HG03558 (cell line): ENCODE measurements at regions not wholly inside any gene's neighbourhood (a gene's known extent, or its start where the extent isn't known, plus 50 kb on each side); places are given as distances from the start of the nearest gene placed in this dataset.
A peak's percentile ranks its signal among the peaks of the same experiment; 100 is the strongest.
"Not testable (repeated sequence)": the region's sequence is repeated elsewhere in the genome, so short reads cannot be mapped to it uniquely, and the experiment has no call there.

ENCODE experiments used
- ATAC-seq: cut with Tn5 transposase; IDR thresholded peaks from one replicate; pipeline ENCODE4 v1.9.1; 2021; ENCODE audit warnings: moderate number of reproducible peaks; ENCODE audit not compliant: unreplicated experiment; ENCODE audit errors: extremely low read depth

GRCh38 chr7:26071622-26072456 is 80.2 kb upstream of the NFE2L3 start:
- ATAC-seq: no peak

GRCh38 chr7:26073041-26073440 is 79.0 kb upstream of the NFE2L3 start:
- no peak for ATAC-seq

- ATAC-seq: no peak
These were observed 77.1 kb upstream of the NFE2L3 start for GRCh38 chr7:26074919-26075318.

- no peak for ATAC-seq
These were observed 75.3 kb upstream of the NFE2L3 start for GRCh38 chr7:26076691-26077090.

- ATAC-seq: peak; percentile 73
These were observed 73.3 kb upstream of the NFE2L3 start for GRCh38 chr7:26078437-26079336.

- ATAC-seq: no peak
These were observed 70.4 kb upstream of the NFE2L3 start for GRCh38 chr7:26081638-26082037.

GRCh38 chr7:26083113-26083512 is 68.9 kb upstream of the NFE2L3 start:
- ATAC-seq: no peak

GRCh38 chr7:26084418-26084817 is 67.6 kb upstream of the NFE2L3 start:
- no peak for ATAC-seq

GRCh38 chr7:26085771-26086170 is 66.2 kb upstream of the NFE2L3 start:
- ATAC-seq: no peak

GRCh38 chr7:26087321-26088091 is 64.5 kb upstream of the NFE2L3 start:
- ATAC-seq: no peak

- not testable (repeated sequence) for ATAC-seq
These were observed 62.5 kb upstream of the NFE2L3 start for GRCh38 chr7:26089469-26089868.

- no peak for ATAC-seq
These were observed 61.0 kb upstream of the NFE2L3 start for GRCh38 chr7:26090927-26091519.

GRCh38 chr7:26091933-26092332 is 60.1 kb upstream of the NFE2L3 start:
- ATAC-seq: no peak

GRCh38 chr7:26093023-26093422 is 59.0 kb upstream of the NFE2L3 start:
- no peak for ATAC-seq

GRCh38 chr7:26096136-26096535 is 55.9 kb upstream of the NFE2L3 start:
- ATAC-seq: no peak

GRCh38 chr7:26097837-26098668 is 53.9 kb upstream of the NFE2L3 start:
- ATAC-seq: no peak

- ATAC-seq: no peak
These were observed 52.8 kb upstream of the NFE2L3 start for GRCh38 chr7:26099236-26099635.

GRCh38 chr7:26100406-26101339 is 51.3 kb upstream of the NFE2L3 start:
- ATAC-seq: no peak
